ENCODE measurements at regions not wholly inside any gene's neighbourhood (a gene's known extent, or its start where the extent isn't known, plus 50 kb on each side); places are given as distances from the start of the nearest gene placed in this dataset.
"Not testable (repeated sequence)": the region's sequence is repeated elsewhere in the genome, so short reads cannot be mapped to it uniquely, and the experiment has no call there.

- H3K36me3 Mint-ChIP-seq (ENCODE audit: low read depth): no peaks in the 10 kb centered on the region
These were observed 67.9 kb upstream of the ADAMTS2 start for GRCh38 chr5:179413086-179413690.

DNA sequence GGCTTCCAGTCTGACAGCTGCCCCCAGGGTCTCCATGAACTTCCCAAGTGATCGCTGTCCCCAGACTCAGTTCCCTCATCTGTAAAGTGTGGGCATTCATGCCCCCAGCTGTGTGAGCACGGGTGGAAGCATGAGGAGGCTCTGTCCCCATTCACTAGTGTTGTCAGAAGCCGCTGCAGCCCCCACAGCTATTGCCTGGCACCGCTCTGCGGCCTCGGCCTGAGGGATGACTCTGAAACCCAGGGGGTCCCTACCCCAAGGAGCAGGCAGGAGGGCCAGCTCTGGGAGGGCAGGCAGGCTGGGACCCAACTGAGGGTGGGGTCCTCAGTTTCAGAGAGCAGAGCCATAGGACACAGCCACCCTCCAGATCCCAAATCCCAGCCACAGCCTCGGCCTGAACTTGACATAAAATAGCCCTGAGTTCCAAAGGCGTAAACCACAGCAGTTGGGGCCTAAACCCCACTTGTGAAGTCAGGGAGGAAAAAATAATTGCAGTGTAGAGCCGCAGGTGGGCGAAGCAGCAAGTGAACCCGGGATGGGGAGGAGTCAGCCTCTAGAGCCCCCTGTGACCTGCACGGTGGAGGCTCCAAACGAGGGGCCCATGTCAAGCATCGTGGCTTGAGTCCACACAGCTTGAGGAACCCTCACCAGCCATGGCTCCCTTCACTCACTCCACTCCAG, 66.0 kb upstream of the ADAMTS2 start:
- Mint-ChIP-seq H3K9me3 (no peaks in the 10 kb centered on the region), H3K4me1 (ENCODE audit: low read depth) (no peaks in the 10 kb centered on the region), H3K27ac (no peak overlapping the region), H3K4me3 (no peak overlapping the region), H3K27me3 (peaks cover 10% of the 10 kb centered on the region), H3K36me3 (ENCODE audit: low read depth) (no peaks in the 10 kb centered on the region)
- DNase-seq: no peak

More at GRCh38 chr5:179413086-179413690, 67.9 kb upstream of the ADAMTS2 start:
- DNase-seq: no peak
- Mint-ChIP-seq H3K4me3 (no peak overlapping the region), H3K27ac (no peak overlapping the region), H3K9me3 (no peaks in the 10 kb centered on the region), H3K27me3 (peaks cover 10% of the 10 kb centered on the region), H3K4me1 (ENCODE audit: low read depth) (no peaks in the 10 kb centered on the region)

DNA sequence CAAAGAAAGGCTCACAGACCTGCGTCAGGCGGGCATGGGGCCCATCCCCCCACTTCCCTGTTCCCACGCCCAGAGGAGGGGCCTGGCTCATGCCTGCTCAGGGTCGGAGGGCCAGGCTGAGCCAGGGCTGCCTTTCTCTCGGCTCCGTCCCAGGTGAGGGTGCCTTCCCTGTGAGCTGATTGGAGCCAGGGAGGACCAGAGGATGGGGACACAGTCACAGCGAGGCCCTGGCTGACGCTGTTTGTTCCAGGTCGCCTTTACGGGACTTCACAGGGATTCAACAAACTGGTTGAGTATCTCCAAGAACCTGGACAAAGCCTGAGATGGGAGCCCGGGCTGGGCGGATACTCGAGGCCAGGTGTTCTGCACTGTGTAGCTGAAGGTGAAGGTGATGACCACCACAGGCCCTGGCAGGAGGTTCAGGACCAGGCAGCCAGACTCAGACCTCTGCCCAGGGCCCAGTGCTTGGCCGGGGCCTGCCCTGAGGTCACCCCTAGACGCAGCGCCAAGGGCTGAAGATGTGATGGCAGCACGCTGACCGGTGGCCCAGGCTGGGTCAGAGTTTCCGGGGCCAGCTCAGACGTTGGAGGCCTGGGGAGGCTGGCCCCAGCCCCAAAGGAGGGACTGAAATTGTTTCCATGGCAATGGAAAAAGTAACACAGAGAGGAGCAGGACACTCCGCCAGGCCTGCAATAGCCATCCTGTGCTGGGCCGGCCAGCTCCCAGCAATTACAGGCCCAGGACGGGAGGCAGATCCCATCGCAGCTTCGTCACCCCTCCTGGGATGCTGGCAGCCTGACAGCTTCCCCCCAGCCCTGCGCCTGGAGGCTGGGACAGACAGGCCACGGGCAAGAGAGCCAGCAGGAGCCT, 65.3 kb upstream of the ADAMTS2 start:
- no peaks in the 10 kb centered on the region for H3K9me3 Mint-ChIP-seq
- H3K4me1 Mint-ChIP-seq (ENCODE audit: low read depth): no peaks in the 10 kb centered on the region
- no peak overlapping the region for H3K27ac Mint-ChIP-seq
- H3K36me3 Mint-ChIP-seq (ENCODE audit: low read depth): no peaks in the 10 kb centered on the region
- DNase-seq: no peak
- H3K27me3 Mint-ChIP-seq: peaks cover 6% of the 10 kb centered on the region
- no peak overlapping the region for H3K4me3 Mint-ChIP-seq

DNA sequence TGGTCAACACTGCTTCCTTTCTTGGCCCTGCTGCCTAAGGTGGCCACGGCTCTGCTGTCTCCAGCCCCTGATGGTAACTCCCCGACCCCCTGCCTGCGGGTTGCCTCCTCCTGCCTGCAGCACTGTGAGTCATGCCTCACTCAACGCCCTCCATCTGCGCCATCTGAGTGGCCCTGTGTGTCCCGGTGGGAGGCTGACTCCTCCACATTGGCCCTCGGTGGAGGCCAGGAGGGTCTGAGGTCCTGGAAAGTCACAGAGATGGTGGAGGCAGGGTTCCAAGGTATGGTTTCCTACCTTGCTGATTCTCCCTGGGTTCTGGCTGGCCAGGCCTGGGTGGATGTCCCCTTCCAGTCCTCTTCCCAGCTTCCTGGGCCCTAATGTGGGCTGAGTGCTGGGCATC, 64.5 kb upstream of the ADAMTS2 start:
- Mint-ChIP-seq H3K27me3 (peaks cover 6% of the 10 kb centered on the region), H3K4me1 (ENCODE audit: low read depth) (no peaks in the 10 kb centered on the region), H3K4me3 (no peak overlapping the region), H3K27ac (no peak overlapping the region), H3K36me3 (ENCODE audit: low read depth) (no peaks in the 10 kb centered on the region), H3K9me3 (no peaks in the 10 kb centered on the region)
- DNase-seq: no peak

- Mint-ChIP-seq H3K4me1 (ENCODE audit: low read depth) (no peaks in the 10 kb centered on the region), H3K36me3 (ENCODE audit: low read depth) (no peaks in the 10 kb centered on the region), H3K27me3 (peaks cover 6% of the 10 kb centered on the region), H3K9me3 (no peaks in the 10 kb centered on the region), H3K4me3 (no peak overlapping the region), H3K27ac (no peak overlapping the region)
- no peak for DNase-seq
These were observed 63.4 kb upstream of the ADAMTS2 start for GRCh38 chr5:179408611-179409010.

- no peak overlapping the region for H3K27ac Mint-ChIP-seq
- H3K9me3 Mint-ChIP-seq: no peaks in the 10 kb centered on the region
- H3K27me3 Mint-ChIP-seq: peaks cover 6% of the 10 kb centered on the region
- DNase-seq: no peak
- no peaks in the 10 kb centered on the region for H3K36me3 Mint-ChIP-seq (ENCODE audit: low read depth)
- H3K4me1 Mint-ChIP-seq (ENCODE audit: low read depth): no peaks in the 10 kb centered on the region
- no peak overlapping the region for H3K4me3 Mint-ChIP-seq
These were observed 62.2 kb upstream of the ADAMTS2 start for GRCh38 chr5:179407191-179408175.

GRCh38 chr5:179406031-179406961, 61.0 kb upstream of the ADAMTS2 start:
- Mint-ChIP-seq H3K27me3 (peaks cover 6% of the 10 kb centered on the region), H3K36me3 (ENCODE audit: low read depth) (no peaks in the 10 kb centered on the region), H3K9me3 (peaks cover 6% of the 10 kb centered on the region), H3K4me3 (no peak overlapping the region), H3K27ac (no peak overlapping the region), H3K4me1 (ENCODE audit: low read depth) (no peaks in the 10 kb centered on the region)
- DNase-seq: no peak

GRCh38 chr5:179405426-179406030, 60.3 kb upstream of the ADAMTS2 start:
- H3K27me3 Mint-ChIP-seq: peaks cover 6% of the 10 kb centered on the region

GRCh38 chr5:179405054-179405416, 59.8 kb upstream of the ADAMTS2 start:
- Mint-ChIP-seq H3K27me3 (peaks cover 6% of the 10 kb centered on the region), H3K27ac (no peak overlapping the region), H3K4me3 (no peak overlapping the region), H3K4me1 (ENCODE audit: low read depth) (no peaks in the 10 kb centered on the region), H3K9me3 (peaks cover 18% of the 10 kb centered on the region), H3K36me3 (ENCODE audit: low read depth) (no peaks in the 10 kb centered on the region)
- DNase-seq: no peak

More at GRCh38 chr5:179405426-179406030, 60.3 kb upstream of the ADAMTS2 start:
- no peak overlapping the region for H3K4me3 Mint-ChIP-seq
- no peaks in the 10 kb centered on the region for H3K4me1 Mint-ChIP-seq (ENCODE audit: low read depth)
- H3K9me3 Mint-ChIP-seq: peaks cover 14% of the 10 kb centered on the region
- no peak for DNase-seq
- H3K27ac Mint-ChIP-seq: no peak overlapping the region
- H3K36me3 Mint-ChIP-seq (ENCODE audit: low read depth): no peaks in the 10 kb centered on the region

DNA sequence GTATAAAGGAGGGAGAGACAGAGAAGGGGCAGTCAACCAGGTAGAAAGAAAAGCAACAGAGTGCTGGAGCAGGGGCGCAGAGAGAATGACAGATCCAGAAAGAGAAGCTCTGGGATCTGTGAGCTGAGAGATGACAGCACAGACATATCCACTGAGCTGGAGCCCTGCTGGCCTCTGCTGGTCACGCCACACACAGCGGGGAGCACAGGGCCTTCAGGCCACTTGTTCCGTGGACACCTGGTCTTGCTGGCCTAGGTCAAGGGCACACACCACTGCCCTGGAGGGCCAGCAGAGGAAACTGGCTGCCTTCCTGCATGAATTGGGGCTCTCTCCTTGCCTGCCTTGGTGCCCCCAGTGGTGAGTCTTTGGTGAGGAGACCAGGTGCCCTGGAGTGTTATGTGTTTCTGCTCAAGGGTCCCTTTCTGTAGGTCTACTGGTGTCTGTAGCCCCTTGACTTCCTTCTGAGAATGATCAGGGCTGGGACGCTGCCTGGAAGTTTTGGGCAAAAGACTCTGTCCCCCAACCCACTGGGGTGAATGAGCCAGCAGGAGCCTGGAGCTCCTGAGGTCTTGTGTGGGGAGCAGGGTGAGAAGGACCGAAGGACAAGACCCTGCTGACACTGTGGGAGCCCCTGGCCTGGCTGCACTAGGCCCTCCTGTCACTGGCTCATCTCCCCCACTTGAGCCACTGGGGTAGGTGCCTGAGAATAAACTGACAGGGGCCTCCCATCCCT, 59.2 kb upstream of the ADAMTS2 start:
- H3K27me3 Mint-ChIP-seq: peaks cover 6% of the 10 kb centered on the region
- H3K4me1 Mint-ChIP-seq (ENCODE audit: low read depth): no peaks in the 10 kb centered on the region
- H3K27ac Mint-ChIP-seq: no peak overlapping the region
- H3K9me3 Mint-ChIP-seq: peaks cover 22% of the 10 kb centered on the region
- DNase-seq: no peak
- H3K36me3 Mint-ChIP-seq (ENCODE audit: low read depth): no peaks in the 10 kb centered on the region
- H3K4me3 Mint-ChIP-seq: no peak overlapping the region

DNA sequence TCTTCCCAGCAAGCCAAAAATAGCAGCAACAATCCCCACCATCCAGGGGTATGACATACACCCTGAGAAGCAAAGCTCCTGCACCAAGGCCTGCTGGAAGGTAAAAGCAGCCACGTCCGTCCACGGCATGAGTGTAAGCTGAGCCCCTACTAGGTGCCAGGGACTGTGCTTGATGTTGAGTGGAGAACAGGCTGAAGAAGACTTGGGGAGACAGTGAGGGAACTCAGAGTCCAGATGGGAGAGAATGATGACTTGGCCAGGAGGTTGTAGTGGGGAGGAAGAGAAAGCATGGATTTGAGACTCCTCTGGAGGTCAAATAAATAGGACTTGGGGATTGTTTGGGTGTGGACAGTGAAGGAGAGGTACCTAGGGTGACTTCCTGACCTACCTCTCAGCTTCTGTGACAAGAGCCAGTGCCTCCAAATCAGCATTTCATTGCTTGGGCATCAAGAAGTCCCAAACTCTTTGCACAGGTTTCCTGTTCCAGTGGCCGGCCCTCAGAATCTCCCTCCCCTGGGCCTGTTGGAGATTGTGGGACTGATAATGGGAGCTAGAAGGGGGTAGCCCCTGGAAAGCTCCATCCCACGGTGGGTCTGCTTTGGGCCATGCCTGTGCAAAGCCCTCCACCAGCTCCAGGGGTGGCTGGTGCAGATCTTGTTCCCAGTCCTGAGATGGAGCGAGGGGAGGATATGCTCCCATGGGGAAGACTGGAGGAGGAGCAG, 58.3 kb upstream of the ADAMTS2 start:
- Mint-ChIP-seq H3K4me3 (no peak overlapping the region), H3K4me1 (ENCODE audit: low read depth) (no peaks in the 10 kb centered on the region), H3K36me3 (ENCODE audit: low read depth) (no peaks in the 10 kb centered on the region), H3K9me3 (peaks cover 28% of the 10 kb centered on the region), H3K27me3 (peaks cover 6% of the 10 kb centered on the region), H3K27ac (no peak overlapping the region)
- no peak for DNase-seq

DNA sequence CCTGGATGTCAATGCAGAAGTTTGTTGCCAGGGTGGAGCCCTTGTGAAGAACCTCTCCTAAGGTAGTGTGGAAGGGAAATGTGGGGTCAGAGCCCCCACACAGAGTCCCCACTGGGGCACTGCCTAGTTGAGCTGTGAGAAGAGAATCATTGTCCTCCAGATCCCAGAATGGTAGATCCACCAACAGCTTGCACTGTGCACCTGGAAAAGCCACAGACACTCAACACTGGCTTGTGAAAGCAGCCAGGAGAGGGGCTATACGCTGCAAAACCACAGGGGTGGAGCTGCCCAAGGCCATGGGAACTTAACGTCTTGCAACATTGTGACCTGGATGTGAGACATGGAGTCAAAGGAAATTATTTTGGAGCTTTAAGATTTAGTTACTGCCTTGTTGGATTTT, 55.2 kb upstream of the ADAMTS2 start:
- H3K9me3 Mint-ChIP-seq: peaks cover 33% of the 10 kb centered on the region
- not testable (repeated sequence) for DNase-seq; H3K27ac Mint-ChIP-seq; H3K36me3 Mint-ChIP-seq (ENCODE audit: low read depth); H3K27me3 Mint-ChIP-seq; H3K4me1 Mint-ChIP-seq (ENCODE audit: low read depth); H3K4me3 Mint-ChIP-seq

Measured in activated T-cell treated with anti-CD3 and anti-CD28 coated beads, Interleukin-2, amount 50 U/mL, for 24 hours (primary cell).